GM12878 (cell line): ENCODE measurements at regions not wholly inside any gene's neighbourhood (a gene's known extent, or its start where the extent isn't known, plus 50 kb on each side); places are given as distances from the start of the nearest gene placed in this dataset.

Experiments
- ATAC-seq: fragments of 200-7000 bp; cut with Tn5 transposase; 3 replicates; pipeline ENCODE4 v1.9.1; 2020; ENCODE audit warnings: mild to moderate bottlenecking, moderate library complexity
- BruUV-seq: library from RNA; stranded (reverse); fragments of 400-500 nt; replicated peaks from 2 replicates; lab custom pipeline; 2021; lab: Mats Ljungman, UMichigan
- CTCF ChIA-PET: fragments of 300-600 bp; sonication (Branson Sonifier 250); formaldehyde crosslinking; extraction: SDS; loops from one replicate; lab custom pipeline; 2021; ENCODE audit warnings: inconsistent platforms; lab: Yijun Ruan, JAX
- POLR2A ChIA-PET: fragments of 350-600 bp; formaldehyde crosslinking; extraction: SDS; loops from one replicate; lab custom pipeline; 2021; ENCODE audit warnings: inconsistent platforms; lab: Charles Lee
- RAD21 ChIA-PET: fragments of 300-600 bp; sonication (Branson Sonifier 250); formaldehyde crosslinking; loops from one replicate; lab custom pipeline; 2023; ENCODE audit warnings: antibody characterized with exemption; ENCODE audit not compliant: unreplicated experiment; lab: Charles Lee
- SMC1A ChIA-PET: fragments of 300-600 bp; sonication (Branson Sonifier 250); formaldehyde crosslinking; loops from one replicate; lab custom pipeline; 2023; ENCODE audit not compliant: unreplicated experiment, uncharacterized antibody; lab: Charles Lee
- DNase-seq: peaks from one replicate; pipeline ENCODE4 v3.0.0-alpha.2; 2011; ENCODE audit warnings: low read depth, low spot score
- FAIRE-seq: peaks from 3 replicates; lab custom pipeline; 2011; peaks lifted over from hg19 to GRCh38; lab: Jason Lieb, UNC
- H2AFZ ChIP-seq: 2 replicates; pipeline ENCODE4 v1.6.0; 2011; ENCODE audit warnings: low read depth, low read length, control low read depth; ENCODE audit not compliant: control insufficient read depth
- H3K27ac ChIP-seq: 2 replicates; pipeline ENCODE4 v1.5.1; 2011; ENCODE audit warnings: control low read depth; ENCODE audit not compliant: control insufficient read depth, insufficient read depth
- H3K27me3 ChIP-seq, 2 experiments: replicated peaks in 1 of 2; 2 replicates each; pipeline versions ENCODE4 v1.6.0 to v1.6.1; 2011; ENCODE audit warnings: low read length in 1 of 2; ENCODE audit not compliant: control insufficient read depth in 2 of 2, insufficient read depth in 2 of 2
- H3K36me3 ChIP-seq, 2 experiments: 2 replicates each; pipeline ENCODE4 v1.5.1; 2011; ENCODE audit warnings: low read length in 1 of 2; ENCODE audit not compliant: control insufficient read depth in 2 of 2, insufficient read depth in 2 of 2
- H3K4me1 ChIP-seq: 2 replicates; pipeline ENCODE4 v1.6.1; 2011; ENCODE audit warnings: mild to moderate bottlenecking, low read length, moderate library complexity, mixed read lengths; ENCODE audit not compliant: control insufficient read depth, insufficient read depth
- H3K4me2 ChIP-seq: 2 replicates; pipeline ENCODE4 v1.6.0; 2011; ENCODE audit warnings: control low read depth; ENCODE audit not compliant: control insufficient read depth, insufficient read depth
- H3K4me3 ChIP-seq: fragments of 200-600 bp; sonication (generic); 2 replicates; pipeline ENCODE4 v1.5.1; 2016
- H3K79me2 ChIP-seq: 2 replicates; pipeline ENCODE4 v1.6.0; 2011; ENCODE audit warnings: low read length; ENCODE audit not compliant: control insufficient read depth, insufficient read depth
- H3K9ac ChIP-seq: 2 replicates; pipeline ENCODE4 v1.8.0; 2011; ENCODE audit warnings: low read length, control low read depth, mixed read lengths; ENCODE audit not compliant: control insufficient read depth, insufficient read depth
- H3K9me3 ChIP-seq: replicated peaks from 3 replicates; pipeline ENCODE4 v1.5.1; 2011; ENCODE audit warnings: mild to moderate bottlenecking, low read length; ENCODE audit not compliant: control insufficient read depth, insufficient read depth
- H4K20me1 ChIP-seq: 2 replicates; pipeline ENCODE4 v1.6.0; 2011; ENCODE audit not compliant: control insufficient read depth, insufficient read depth
- BCL11A ChIP-seq: IDR thresholded peaks from 2 replicates; pipeline ENCODE4 v1.6.1; 2011; ENCODE audit warnings: low read depth, low read length
- BMI1 ChIP-seq: fragments of 450-650 bp; IDR thresholded peaks from 2 replicates; pipeline ENCODE4 v1.6.1; 2016; ENCODE audit warnings: mild to moderate bottlenecking, moderate library complexity, borderline replicate concordance
- CREM ChIP-seq: IDR thresholded peaks from 2 replicates; pipeline ENCODE4 v1.6.1; 2014; ENCODE audit warnings: antibody characterized with exemption, low read depth
- EED ChIP-seq: sonication (generic); IDR thresholded peaks from 2 replicates; pipeline ENCODE4 v1.6.1; 2016; ENCODE audit warnings: antibody characterized with exemption, low read depth
- GATAD2B ChIP-seq: fragments of 450-650 bp; conservative IDR thresholded peaks from 2 replicates; pipeline ENCODE4 v1.6.1; 2017; ENCODE audit warnings: low read depth, mild to moderate bottlenecking, moderate library complexity
- HDAC6 ChIP-seq: fragments of 200-600 bp; sonication (generic); IDR thresholded peaks from one replicate; pipeline ENCODE4 v1.8.0; 2017; ENCODE audit warnings: antibody characterized with exemption; ENCODE audit not compliant: unreplicated experiment
- IKZF1 ChIP-seq: fragments of 450-650 bp; conservative IDR thresholded peaks from 2 replicates; pipeline ENCODE4 v1.6.1; 2017; ENCODE audit warnings: antibody characterized with exemption, mild to moderate bottlenecking
- MEF2A ChIP-seq: IDR thresholded peaks from 2 replicates; pipeline ENCODE4 v1.6.1; 2011; ENCODE audit warnings: low read depth, mild to moderate bottlenecking, low read length, moderate library complexity; ENCODE audit not compliant: insufficient read depth
- MTA2 ChIP-seq: fragments of 450-650 bp; IDR thresholded peaks from 2 replicates; pipeline ENCODE4 v1.6.1; 2016; ENCODE audit warnings: low read depth, mild to moderate bottlenecking, moderate library complexity
- NFXL1 ChIP-seq: fragments of 450-650 bp; IDR thresholded peaks from 2 replicates; pipeline ENCODE4 v1.6.1; 2017; ENCODE audit warnings: antibody characterized with exemption, mild to moderate bottlenecking, borderline replicate concordance
- NFYA ChIP-seq: IDR thresholded peaks from 2 replicates; pipeline ENCODE4 v1.6.1; 2011; ENCODE audit warnings: low read depth, mild to moderate bottlenecking, low read length, improper control_type of control experiment, borderline replicate concordance
- NR2F1 ChIP-seq: fragments of 450-650 bp; conservative IDR thresholded peaks from 2 replicates; pipeline ENCODE4 v1.6.1; 2017; ENCODE audit warnings: mild to moderate bottlenecking
- SIX5 ChIP-seq: IDR thresholded peaks from 2 replicates; pipeline ENCODE4 v1.6.1; 2011; ENCODE audit warnings: mild to moderate bottlenecking, low read depth, low read length, moderate library complexity; ENCODE audit not compliant: severe bottlenecking
- SMC3 ChIP-seq: IDR thresholded peaks from 2 replicates; pipeline ENCODE4 v1.6.1; 2011; ENCODE audit warnings: low read length, improper control_type of control experiment, borderline replicate concordance
- ZZZ3 ChIP-seq: IDR thresholded peaks from 2 replicates; pipeline ENCODE4 v1.6.1; 2011; ENCODE audit warnings: low read depth; ENCODE audit not compliant: control insufficient read depth, insufficient read length
- WGBS: methylation state at CpG from one replicate; pipeline ENCODE4 v1.1.6; 2016; ENCODE audit warnings: low lambda C conversion rate; ENCODE audit not compliant: insufficient replicate concordance, insufficient coverage; ENCODE audit errors: missing lambda C conversion rate; 5-methylcytosine and 5-hydroxymethylcytosine counted together
- in situ Hi-C: fragments of 300-500 bp; cut with MboI; formaldehyde crosslinking; loops from 9 replicates; pipeline ENCODE4 v1.14.3; 2018; ENCODE audit warnings: mixed read lengths
- intact Hi-C: fragments of 100-400 bp; cut with micrococcal nuclease; formaldehyde crosslinking; loops from one replicate; pipeline ENCODE4 v1.14.2; 2022; ENCODE audit not compliant: unreplicated experiment
- TF ChIP-seq, protein P1 (sequence below): fragments of 450-650 bp; IDR thresholded peaks from 2 replicates; pipeline ENCODE4 v1.6.1; 2016; ENCODE audit warnings: mild to moderate bottlenecking
- TF ChIP-seq, protein P2 (sequence below), 3 experiments: IDR thresholded peaks in 2 of 3; conservative IDR thresholded peaks in 1 of 3; 2 replicates each; pipeline ENCODE4 v1.5.1; 2011; ENCODE audit warnings: low read depth in 3 of 3, low read length in 3 of 3, mild to moderate bottlenecking in 3 of 3, control low read depth in 2 of 3, moderate library complexity in 2 of 3, inconsistent platforms in 1 of 3, mixed read lengths in 1 of 3; ENCODE audit not compliant: control insufficient read depth in 2 of 3, insufficient read depth in 1 of 3; ENCODE audit errors: extremely low read depth in 1 of 3

DNA sequence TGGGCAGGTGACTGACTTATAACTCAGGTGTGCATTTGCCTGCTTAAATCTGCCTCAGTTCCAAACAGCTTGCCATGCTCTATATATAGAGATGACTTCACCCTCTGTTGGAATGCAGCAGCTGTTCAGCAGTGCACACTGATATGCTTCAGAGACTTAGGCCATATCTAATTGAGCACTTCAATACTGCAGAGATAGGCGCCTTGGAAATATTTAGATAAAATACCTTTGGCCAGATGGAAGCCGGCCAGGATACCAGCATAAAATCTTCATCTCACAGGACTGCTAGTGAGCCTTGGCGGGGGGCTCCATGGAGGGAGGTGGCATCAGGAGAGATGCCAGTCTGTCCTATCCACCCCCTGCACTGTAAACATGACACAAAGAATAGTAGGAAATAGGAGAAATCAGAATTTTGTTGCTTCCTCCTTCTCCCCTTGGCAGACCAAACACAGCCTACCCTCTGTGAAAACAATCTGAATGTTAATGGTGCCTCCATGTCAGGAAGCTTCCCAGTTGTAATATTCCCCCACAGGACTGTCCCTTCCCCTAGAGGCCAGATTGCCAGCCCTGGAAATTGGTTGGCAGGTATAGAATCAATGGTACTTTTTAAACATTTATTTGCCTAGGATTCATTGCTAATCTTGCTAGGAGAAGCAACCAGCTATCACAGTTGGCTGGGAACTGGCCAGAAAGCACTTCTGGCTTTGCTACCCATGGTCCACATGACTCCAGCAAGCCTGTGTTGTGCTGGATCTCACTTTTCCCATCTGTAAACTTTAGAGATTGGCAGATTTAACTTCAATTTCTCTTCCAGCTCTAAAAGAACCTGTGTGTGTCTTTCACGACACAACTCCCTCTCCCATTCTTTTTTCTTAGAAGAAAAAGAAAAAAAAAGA is 215.5 kb upstream of the KCNMB2 start:
- no peaks in the 10 kb centered on the region for H3K9me3 ChIP-seq
- H3K4me2 ChIP-seq = no peak overlapping the region
- SMC1A ChIA-PET = no interaction called here
- H3K79me2 ChIP-seq = no peaks in the 10 kb centered on the region
- FAIRE-seq = no peak
- CTCF ChIA-PET = interaction anchor here (0.6 kb wide), 1 partner anchor 371 kb away, joined by 3 read pairs; no protein-coding TSS in a partner anchor
- in situ Hi-C loops = no loop called here
- no peak overlapping the region for H3K27ac ChIP-seq
- H3K36me3 ChIP-seq = no peaks in the 10 kb centered on the region
- H4K20me1 ChIP-seq = no peaks in the 10 kb centered on the region
- no peak overlapping the region for H2AFZ ChIP-seq
- ATAC-seq = no peak
- H3K4me1 ChIP-seq = no peaks in the 10 kb centered on the region
- intact Hi-C loops = no loop called here
- no peak for TF ChIP-seq BCL11A
- TF ChIP-seq GATAD2B = no peak
- TF ChIP-seq NR2F1 = no peak
- TF ChIP-seq MEF2A = no peak
- no peak for TF ChIP-seq NFYA
- TF ChIP-seq HDAC6 = no peak
- no peak for TF ChIP-seq ZZZ3
- TF ChIP-seq, protein P1, sequence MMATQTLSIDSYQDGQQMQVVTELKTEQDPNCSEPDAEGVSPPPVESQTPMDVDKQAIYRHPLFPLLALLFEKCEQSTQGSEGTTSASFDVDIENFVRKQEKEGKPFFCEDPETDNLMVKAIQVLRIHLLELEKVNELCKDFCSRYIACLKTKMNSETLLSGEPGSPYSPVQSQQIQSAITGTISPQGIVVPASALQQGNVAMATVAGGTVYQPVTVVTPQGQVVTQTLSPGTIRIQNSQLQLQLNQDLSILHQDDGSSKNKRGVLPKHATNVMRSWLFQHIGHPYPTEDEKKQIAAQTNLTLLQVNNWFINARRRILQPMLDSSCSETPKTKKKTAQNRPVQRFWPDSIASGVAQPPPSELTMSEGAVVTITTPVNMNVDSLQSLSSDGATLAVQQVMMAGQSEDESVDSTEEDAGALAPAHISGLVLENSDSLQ = no peak
- no peak for TF ChIP-seq SMC3
- TF ChIP-seq MTA2 = no peak
- no peak for TF ChIP-seq SIX5
- no peak for TF ChIP-seq NFXL1
- no peak for TF ChIP-seq CREM
- no peak for TF ChIP-seq BMI1
- TF ChIP-seq IKZF1 = no peak
- TF ChIP-seq, protein P2, sequence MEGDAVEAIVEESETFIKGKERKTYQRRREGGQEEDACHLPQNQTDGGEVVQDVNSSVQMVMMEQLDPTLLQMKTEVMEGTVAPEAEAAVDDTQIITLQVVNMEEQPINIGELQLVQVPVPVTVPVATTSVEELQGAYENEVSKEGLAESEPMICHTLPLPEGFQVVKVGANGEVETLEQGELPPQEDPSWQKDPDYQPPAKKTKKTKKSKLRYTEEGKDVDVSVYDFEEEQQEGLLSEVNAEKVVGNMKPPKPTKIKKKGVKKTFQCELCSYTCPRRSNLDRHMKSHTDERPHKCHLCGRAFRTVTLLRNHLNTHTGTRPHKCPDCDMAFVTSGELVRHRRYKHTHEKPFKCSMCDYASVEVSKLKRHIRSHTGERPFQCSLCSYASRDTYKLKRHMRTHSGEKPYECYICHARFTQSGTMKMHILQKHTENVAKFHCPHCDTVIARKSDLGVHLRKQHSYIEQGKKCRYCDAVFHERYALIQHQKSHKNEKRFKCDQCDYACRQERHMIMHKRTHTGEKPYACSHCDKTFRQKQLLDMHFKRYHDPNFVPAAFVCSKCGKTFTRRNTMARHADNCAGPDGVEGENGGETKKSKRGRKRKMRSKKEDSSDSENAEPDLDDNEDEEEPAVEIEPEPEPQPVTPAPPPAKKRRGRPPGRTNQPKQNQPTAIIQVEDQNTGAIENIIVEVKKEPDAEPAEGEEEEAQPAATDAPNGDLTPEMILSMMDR (IDR thresholded peaks at IDR 0.05 in 2 of 3, conservative IDR thresholded peaks at IDR 0.05 in 1 of 3; ENCODE audit: control insufficient read depth in 2 of 3, extremely low read depth in 1 of 3, insufficient read depth in 1 of 3, low read depth in 3 of 3, low read length in 3 of 3) = no peak
- TF ChIP-seq EED = no peak
- TF ChIP-seq, all 136 proteins: peak for 0
- H3K4me3 ChIP-seq = no peak overlapping the region
- ChIA-PET RAD21 (no interaction called here), POLR2A (no interaction called here)
- H3K27me3 ChIP-seq = no peaks in the 10 kb centered on the region
- no peak for DNase-seq
- H3K9ac ChIP-seq = no peak overlapping the region
- BruUV-seq = no TSS peak
- WGBS = 10% methylated on average over 4 of the region's 4 CpGs
